ENCODE measurements at regions not wholly inside any gene's neighbourhood (a gene's known extent, or its start where the extent isn't known, plus 50 kb on each side); places are given as distances from the start of the nearest gene placed in this dataset.

- DNase-seq (ENCODE audit: low spot score), result no peak
- TF ChIP-seq, protein P1, sequence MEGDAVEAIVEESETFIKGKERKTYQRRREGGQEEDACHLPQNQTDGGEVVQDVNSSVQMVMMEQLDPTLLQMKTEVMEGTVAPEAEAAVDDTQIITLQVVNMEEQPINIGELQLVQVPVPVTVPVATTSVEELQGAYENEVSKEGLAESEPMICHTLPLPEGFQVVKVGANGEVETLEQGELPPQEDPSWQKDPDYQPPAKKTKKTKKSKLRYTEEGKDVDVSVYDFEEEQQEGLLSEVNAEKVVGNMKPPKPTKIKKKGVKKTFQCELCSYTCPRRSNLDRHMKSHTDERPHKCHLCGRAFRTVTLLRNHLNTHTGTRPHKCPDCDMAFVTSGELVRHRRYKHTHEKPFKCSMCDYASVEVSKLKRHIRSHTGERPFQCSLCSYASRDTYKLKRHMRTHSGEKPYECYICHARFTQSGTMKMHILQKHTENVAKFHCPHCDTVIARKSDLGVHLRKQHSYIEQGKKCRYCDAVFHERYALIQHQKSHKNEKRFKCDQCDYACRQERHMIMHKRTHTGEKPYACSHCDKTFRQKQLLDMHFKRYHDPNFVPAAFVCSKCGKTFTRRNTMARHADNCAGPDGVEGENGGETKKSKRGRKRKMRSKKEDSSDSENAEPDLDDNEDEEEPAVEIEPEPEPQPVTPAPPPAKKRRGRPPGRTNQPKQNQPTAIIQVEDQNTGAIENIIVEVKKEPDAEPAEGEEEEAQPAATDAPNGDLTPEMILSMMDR (IDR thresholded peaks at IDR 0.05), result no peak
- Mint-ChIP-seq H3K9me3 (ENCODE audit: low read depth) (peaks cover 4% of the 10 kb centered on the region), H3K36me3 (ENCODE audit: low read depth) (no peaks in the 10 kb centered on the region), H3K4me1 (ENCODE audit: low read depth) (no peaks in the 10 kb centered on the region), H3K27me3 (ENCODE audit: low read depth) (peaks cover 3% of the 10 kb centered on the region), H3K4me3 (ENCODE audit: unreplicated experiment) (no peak overlapping the region), H3K27ac (ENCODE audit: unreplicated experiment) (no peak overlapping the region)
Observed at GRCh38 chr12:107552263-107552662, 133.3 kb upstream of the PWP1 start.

GRCh38 chr12:107553211-107553765, 132.3 kb upstream of the PWP1 start:
- no peak overlapping the region for H3K27ac Mint-ChIP-seq (ENCODE audit: unreplicated experiment)
- no peak for DNase-seq (ENCODE audit: low spot score)
- H3K27me3 Mint-ChIP-seq (ENCODE audit: low read depth), result peaks cover 3% of the 10 kb centered on the region
- no peak overlapping the region for H3K4me3 Mint-ChIP-seq (ENCODE audit: unreplicated experiment)
- H3K36me3 Mint-ChIP-seq (ENCODE audit: low read depth), result no peaks in the 10 kb centered on the region
- peaks cover 4% of the 10 kb centered on the region for H3K9me3 Mint-ChIP-seq (ENCODE audit: low read depth)
- TF ChIP-seq, protein P1 (IDR thresholded peaks at IDR 0.05), result no peak
- H3K4me1 Mint-ChIP-seq (ENCODE audit: low read depth), result no peaks in the 10 kb centered on the region

DNA sequence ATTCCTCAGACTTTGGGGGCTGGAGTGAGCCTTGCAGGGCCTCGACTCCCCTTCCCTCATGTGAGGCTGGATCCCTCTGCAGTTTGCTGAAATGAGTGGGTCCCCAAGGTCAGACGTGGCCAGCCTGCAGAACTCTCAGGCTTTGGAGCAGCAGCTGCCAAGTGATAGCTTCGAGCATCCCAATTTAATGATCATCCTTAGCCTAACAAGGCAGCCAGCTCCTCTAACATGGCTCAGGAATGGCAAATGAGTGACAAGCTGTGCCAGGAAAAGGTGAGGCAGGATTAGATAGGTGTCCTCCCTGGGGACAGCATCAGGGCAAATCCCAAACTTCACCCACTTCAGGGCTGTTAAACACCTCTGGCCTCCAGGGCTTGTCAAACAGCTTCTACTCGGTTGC, 130.7 kb upstream of the PWP1 start:
- H3K27ac Mint-ChIP-seq (ENCODE audit: unreplicated experiment), result no peak overlapping the region
- DNase-seq (ENCODE audit: low spot score), result no peak
- TF ChIP-seq, protein P1 (IDR thresholded peaks at IDR 0.05), result no peak
- H3K9me3 Mint-ChIP-seq (ENCODE audit: low read depth), result no peaks in the 10 kb centered on the region
- H3K36me3 Mint-ChIP-seq (ENCODE audit: low read depth), result no peaks in the 10 kb centered on the region
- H3K4me1 Mint-ChIP-seq (ENCODE audit: low read depth), result no peaks in the 10 kb centered on the region
- no peak overlapping the region for H3K4me3 Mint-ChIP-seq (ENCODE audit: unreplicated experiment)
- peaks cover 3% of the 10 kb centered on the region for H3K27me3 Mint-ChIP-seq (ENCODE audit: low read depth)

- Mint-ChIP-seq H3K27ac (ENCODE audit: unreplicated experiment) (no peak overlapping the region), H3K4me3 (ENCODE audit: unreplicated experiment) (no peak overlapping the region), H3K9me3 (ENCODE audit: low read depth) (no peaks in the 10 kb centered on the region), H3K4me1 (ENCODE audit: low read depth) (no peaks in the 10 kb centered on the region), H3K27me3 (ENCODE audit: low read depth) (peaks cover 7% of the 10 kb centered on the region), H3K36me3 (ENCODE audit: low read depth) (no peaks in the 10 kb centered on the region)
- TF ChIP-seq, protein P1 (IDR thresholded peaks at IDR 0.05), result no peak
- no peak for DNase-seq (ENCODE audit: low spot score)
Observed at GRCh38 chr12:107557026-107557425, 128.6 kb upstream of the PWP1 start.

DNA sequence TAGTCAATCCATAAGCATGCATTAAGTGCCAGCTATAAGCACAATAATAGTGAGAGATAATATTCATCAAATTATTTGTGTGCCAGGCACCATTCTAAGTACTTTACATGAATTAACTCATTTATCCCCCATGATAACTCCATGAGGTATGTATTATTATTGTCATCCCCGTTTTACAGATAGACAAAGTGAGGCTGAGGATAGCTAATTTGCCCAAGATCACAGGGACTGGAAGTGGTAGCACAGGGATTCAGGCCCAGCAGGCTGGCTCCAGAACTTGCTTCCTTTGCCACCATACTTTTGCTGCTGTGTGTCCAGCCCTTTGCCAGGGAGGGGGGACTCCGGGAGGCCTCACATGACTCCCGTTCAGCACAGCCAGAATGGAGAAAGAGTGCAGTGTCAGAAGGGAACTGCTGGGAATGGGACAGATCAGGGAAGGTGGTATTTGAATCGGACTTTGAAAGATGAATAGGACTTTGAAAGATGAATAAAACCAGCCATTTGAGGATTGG, 128.0 kb upstream of the PWP1 start:
- Mint-ChIP-seq H3K4me1 (ENCODE audit: low read depth) (no peaks in the 10 kb centered on the region), H3K9me3 (ENCODE audit: low read depth) (no peaks in the 10 kb centered on the region), H3K27ac (ENCODE audit: unreplicated experiment) (no peak overlapping the region), H3K4me3 (ENCODE audit: unreplicated experiment) (no peak overlapping the region), H3K36me3 (ENCODE audit: low read depth) (no peaks in the 10 kb centered on the region), H3K27me3 (ENCODE audit: low read depth) (peaks cover 14% of the 10 kb centered on the region)
- no peak for DNase-seq (ENCODE audit: low spot score)
- TF ChIP-seq, protein P1 (IDR thresholded peaks at IDR 0.05), result no peak

Measured in chondrocyte (in vitro differentiated cells).